A673 (cell line): ENCODE measurements at regions not wholly inside any gene's neighbourhood (a gene's known extent, or its start where the extent isn't known, plus 50 kb on each side); places are given as distances from the start of the nearest gene placed in this dataset.
"Not testable (repeated sequence)": the region's sequence is repeated elsewhere in the genome, so short reads cannot be mapped to it uniquely, and the experiment has no call there.

Source experiments
- EZH2 ChIP-seq: fragments of 200-600 bp; sonication (generic); IDR thresholded peaks from 2 replicates; pipeline ENCODE4 v1.6.1; 2017; ENCODE audit warnings: borderline replicate concordance, low read depth, mild to moderate bottlenecking, mixed read lengths, antibody characterized with exemption, low read length; ENCODE audit not compliant: poor library complexity, severe bottlenecking
- TF ChIP-seq, protein P1 (sequence below): fragments of 300-800, 200-600 bp; sonication (generic); conservative IDR thresholded peaks from 2 replicates; pipeline ENCODE4 v1.5.1; 2017; ENCODE audit warnings: low read depth, mild to moderate bottlenecking, antibody characterized with exemption, low read length, moderate library complexity, mixed read lengths

DNA sequence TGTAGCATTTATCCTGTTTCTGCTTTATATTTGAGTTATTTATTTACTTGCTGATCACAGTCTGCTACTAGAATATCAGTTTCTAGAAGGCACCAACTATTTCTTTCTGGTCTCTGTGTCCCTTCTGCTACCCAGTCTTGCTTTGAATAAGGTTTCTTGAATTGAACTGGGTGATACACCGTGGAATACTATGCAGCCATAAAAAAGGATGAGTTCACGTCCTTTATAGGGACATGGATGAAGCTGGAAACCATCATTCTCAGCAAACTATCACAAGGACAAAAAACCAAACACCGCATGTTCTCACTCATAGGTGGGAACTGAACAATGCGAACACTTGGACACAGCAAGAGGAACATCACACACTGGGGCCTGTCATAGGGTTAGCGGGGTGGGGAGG is 109.6 kb upstream of the PLXNA2 start:
- TF ChIP-seq, protein P1, sequence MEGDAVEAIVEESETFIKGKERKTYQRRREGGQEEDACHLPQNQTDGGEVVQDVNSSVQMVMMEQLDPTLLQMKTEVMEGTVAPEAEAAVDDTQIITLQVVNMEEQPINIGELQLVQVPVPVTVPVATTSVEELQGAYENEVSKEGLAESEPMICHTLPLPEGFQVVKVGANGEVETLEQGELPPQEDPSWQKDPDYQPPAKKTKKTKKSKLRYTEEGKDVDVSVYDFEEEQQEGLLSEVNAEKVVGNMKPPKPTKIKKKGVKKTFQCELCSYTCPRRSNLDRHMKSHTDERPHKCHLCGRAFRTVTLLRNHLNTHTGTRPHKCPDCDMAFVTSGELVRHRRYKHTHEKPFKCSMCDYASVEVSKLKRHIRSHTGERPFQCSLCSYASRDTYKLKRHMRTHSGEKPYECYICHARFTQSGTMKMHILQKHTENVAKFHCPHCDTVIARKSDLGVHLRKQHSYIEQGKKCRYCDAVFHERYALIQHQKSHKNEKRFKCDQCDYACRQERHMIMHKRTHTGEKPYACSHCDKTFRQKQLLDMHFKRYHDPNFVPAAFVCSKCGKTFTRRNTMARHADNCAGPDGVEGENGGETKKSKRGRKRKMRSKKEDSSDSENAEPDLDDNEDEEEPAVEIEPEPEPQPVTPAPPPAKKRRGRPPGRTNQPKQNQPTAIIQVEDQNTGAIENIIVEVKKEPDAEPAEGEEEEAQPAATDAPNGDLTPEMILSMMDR: not testable (repeated sequence)
- not testable (repeated sequence) for TF ChIP-seq EZH2
